ENCODE measurements at regions not wholly inside any gene's neighbourhood (a gene's known extent, or its start where the extent isn't known, plus 50 kb on each side); places are given as distances from the start of the nearest gene placed in this dataset.

DNA sequence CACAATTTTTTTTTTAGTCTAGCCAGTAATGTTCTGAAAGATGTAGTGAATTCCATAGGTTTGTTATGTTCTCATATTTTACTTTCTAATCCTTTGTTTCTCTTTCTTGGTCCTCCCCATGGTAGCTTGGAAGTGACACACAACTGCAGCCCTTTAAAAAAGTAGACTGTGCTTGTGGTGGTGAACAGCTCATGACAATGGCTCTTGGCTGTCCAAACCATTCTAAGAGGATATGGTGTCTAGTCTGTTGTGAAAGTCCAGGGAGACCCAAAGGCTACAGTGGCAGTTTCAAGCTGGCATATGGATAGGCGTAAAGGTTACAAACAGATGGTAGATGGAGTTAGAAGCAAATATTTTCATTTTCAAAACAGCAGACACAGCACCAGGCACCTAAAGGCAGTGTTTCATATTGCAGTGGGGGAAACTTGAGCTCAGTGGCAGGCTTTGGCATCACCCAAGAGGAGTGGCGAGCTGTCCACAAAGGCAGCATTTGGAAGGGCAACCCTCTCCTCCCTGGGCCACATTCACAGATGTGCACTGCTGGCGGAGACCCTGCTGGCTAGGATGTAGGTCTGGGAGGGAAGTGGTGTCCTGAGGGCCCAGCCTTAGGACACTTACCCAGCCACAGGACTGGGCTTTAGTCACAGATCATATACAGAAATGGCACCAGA, 102.1 kb downstream of the DYRK2 start:
- H3F3A ChIP-seq (ENCODE audit: control insufficient read depth, insufficient read depth) = no peaks in the 10 kb centered on the region
- TF ChIP-seq, protein P1, sequence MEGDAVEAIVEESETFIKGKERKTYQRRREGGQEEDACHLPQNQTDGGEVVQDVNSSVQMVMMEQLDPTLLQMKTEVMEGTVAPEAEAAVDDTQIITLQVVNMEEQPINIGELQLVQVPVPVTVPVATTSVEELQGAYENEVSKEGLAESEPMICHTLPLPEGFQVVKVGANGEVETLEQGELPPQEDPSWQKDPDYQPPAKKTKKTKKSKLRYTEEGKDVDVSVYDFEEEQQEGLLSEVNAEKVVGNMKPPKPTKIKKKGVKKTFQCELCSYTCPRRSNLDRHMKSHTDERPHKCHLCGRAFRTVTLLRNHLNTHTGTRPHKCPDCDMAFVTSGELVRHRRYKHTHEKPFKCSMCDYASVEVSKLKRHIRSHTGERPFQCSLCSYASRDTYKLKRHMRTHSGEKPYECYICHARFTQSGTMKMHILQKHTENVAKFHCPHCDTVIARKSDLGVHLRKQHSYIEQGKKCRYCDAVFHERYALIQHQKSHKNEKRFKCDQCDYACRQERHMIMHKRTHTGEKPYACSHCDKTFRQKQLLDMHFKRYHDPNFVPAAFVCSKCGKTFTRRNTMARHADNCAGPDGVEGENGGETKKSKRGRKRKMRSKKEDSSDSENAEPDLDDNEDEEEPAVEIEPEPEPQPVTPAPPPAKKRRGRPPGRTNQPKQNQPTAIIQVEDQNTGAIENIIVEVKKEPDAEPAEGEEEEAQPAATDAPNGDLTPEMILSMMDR (IDR thresholded peaks at IDR 0.05; ENCODE audit: low read depth, low read length, poor library complexity, severe bottlenecking) = no peak
- no peak for TF ChIP-seq EZH2phosphoT487 (IDR thresholded peaks at IDR 0.05; ENCODE audit: borderline replicate concordance, low read length)
- no peak overlapping the region for H3K4me2 ChIP-seq (ENCODE audit: low read length)
- no peaks in the 10 kb centered on the region for H4K20me1 ChIP-seq (ENCODE audit: control insufficient read depth, insufficient read depth, low read depth, low read length)
- no peaks in the 10 kb centered on the region for H3K36me3 ChIP-seq (ENCODE audit: control insufficient read depth, low read length)
- H3K4me1 ChIP-seq (ENCODE audit: control insufficient read depth, low read length) = peaks cover 7% of the 10 kb centered on the region
- no peaks in the 10 kb centered on the region for H3K9me3 ChIP-seq (ENCODE audit: control insufficient read depth, insufficient read depth, low read length)
- H3K27ac ChIP-seq (ENCODE audit: low read depth, low read length) = no peak overlapping the region
- H3K9me2 ChIP-seq (replicated peaks; ENCODE audit: control insufficient read depth, low read length) = no peaks in the 10 kb centered on the region
- no peaks in the 10 kb centered on the region for H3K79me2 ChIP-seq (ENCODE audit: control insufficient read depth, low read length)
- no peaks in the 10 kb centered on the region for H3K27me3 ChIP-seq (ENCODE audit: control insufficient read depth, low read length)
- no peak overlapping the region for H3K4me3 ChIP-seq (ENCODE audit: low read length)

DNA sequence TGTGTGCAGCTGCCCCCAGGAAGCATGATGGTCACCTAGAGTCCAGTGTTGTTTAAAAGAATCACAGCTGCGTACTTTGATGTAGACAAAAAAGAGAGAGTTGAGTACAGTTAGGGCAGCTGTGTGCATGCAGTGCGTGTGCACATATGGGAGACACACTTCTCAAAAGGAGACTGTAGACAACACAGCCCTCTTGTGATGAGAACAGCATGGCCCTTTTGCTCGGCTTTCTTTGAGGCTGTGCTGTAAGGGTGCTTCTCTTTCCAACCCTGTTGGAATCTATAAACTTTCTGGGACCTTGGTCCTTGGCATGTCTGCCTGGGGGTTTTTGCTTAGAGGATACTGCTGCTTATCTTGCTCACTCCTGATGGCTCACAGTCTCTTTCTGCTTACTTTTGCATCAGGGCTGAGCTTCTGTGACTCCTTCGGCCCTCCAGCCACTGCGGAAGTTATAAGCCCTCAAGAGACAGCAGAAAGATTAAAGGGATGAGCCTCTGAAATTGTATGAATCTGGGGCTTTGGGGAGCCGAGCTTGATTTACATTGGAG, 102.9 kb downstream of the DYRK2 start:
- Histone ChIP-seq H3K79me2 (ENCODE audit: control insufficient read depth, low read length) (no peaks in the 10 kb centered on the region), H3K27ac (ENCODE audit: low read depth, low read length) (no peak overlapping the region), H3K4me3 (ENCODE audit: low read length) (no peak overlapping the region), H3K4me2 (ENCODE audit: low read length) (no peak overlapping the region), H3F3A (ENCODE audit: control insufficient read depth, insufficient read depth) (no peaks in the 10 kb centered on the region), H4K20me1 (ENCODE audit: control insufficient read depth, insufficient read depth, low read depth, low read length) (no peaks in the 10 kb centered on the region), H3K4me1 (ENCODE audit: control insufficient read depth, low read length) (peaks cover 15% of the 10 kb centered on the region), H3K9me2 (replicated peaks; ENCODE audit: control insufficient read depth, low read length) (no peaks in the 10 kb centered on the region), H3K36me3 (ENCODE audit: control insufficient read depth, low read length) (no peaks in the 10 kb centered on the region), H3K27me3 (ENCODE audit: control insufficient read depth, low read length) (no peaks in the 10 kb centered on the region), H3K9me3 (ENCODE audit: control insufficient read depth, insufficient read depth, low read length) (no peaks in the 10 kb centered on the region)
- TF ChIP-seq, protein P1 (IDR thresholded peaks at IDR 0.05; ENCODE audit: low read depth, low read length, poor library complexity, severe bottlenecking) = no peak
- TF ChIP-seq EZH2phosphoT487 (IDR thresholded peaks at IDR 0.05; ENCODE audit: borderline replicate concordance, low read length) = no peak

DNA sequence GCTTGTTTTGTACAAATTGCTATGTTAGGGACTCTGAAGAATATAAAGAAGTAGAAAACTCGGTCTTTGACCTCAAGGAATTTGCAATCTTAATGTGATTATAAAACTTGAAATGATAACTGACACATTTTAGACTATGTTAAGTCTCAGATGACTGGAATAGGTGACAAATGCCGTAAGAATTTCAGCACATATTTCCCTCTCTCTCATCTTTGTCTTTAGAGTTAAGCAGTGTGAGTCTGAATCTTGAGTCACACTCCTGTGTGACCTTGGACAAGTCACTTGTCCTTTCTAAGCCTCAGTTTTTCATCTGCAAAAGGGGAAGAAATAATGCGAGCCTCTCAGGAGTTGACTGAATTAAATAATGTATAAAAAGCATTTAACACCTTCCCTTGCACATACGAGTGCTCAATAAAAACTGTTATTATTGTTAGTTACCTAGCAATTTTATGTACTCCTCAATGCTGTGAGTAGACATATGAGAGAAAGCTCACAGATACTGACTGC, 103.7 kb downstream of the DYRK2 start:
- no peaks in the 10 kb centered on the region for H4K20me1 ChIP-seq (ENCODE audit: control insufficient read depth, insufficient read depth, low read depth, low read length)
- H3K4me2 ChIP-seq (ENCODE audit: low read length) = no peak overlapping the region
- H3K27me3 ChIP-seq (ENCODE audit: control insufficient read depth, low read length) = no peaks in the 10 kb centered on the region
- H3K27ac ChIP-seq (ENCODE audit: low read depth, low read length) = no peak overlapping the region
- no peaks in the 10 kb centered on the region for H3K36me3 ChIP-seq (ENCODE audit: control insufficient read depth, low read length)
- H3K4me3 ChIP-seq (ENCODE audit: low read length) = no peak overlapping the region
- TF ChIP-seq, protein P1 (IDR thresholded peaks at IDR 0.05; ENCODE audit: low read depth, low read length, poor library complexity, severe bottlenecking) = no peak
- no peak for TF ChIP-seq EZH2phosphoT487 (IDR thresholded peaks at IDR 0.05; ENCODE audit: borderline replicate concordance, low read length)
- no peaks in the 10 kb centered on the region for H3K9me2 ChIP-seq (replicated peaks; ENCODE audit: control insufficient read depth, low read length)
- no peaks in the 10 kb centered on the region for H3F3A ChIP-seq (ENCODE audit: control insufficient read depth, insufficient read depth)
- no peaks in the 10 kb centered on the region for H3K9me3 ChIP-seq (ENCODE audit: control insufficient read depth, insufficient read depth, low read length)
- H3K79me2 ChIP-seq (ENCODE audit: control insufficient read depth, low read length) = no peaks in the 10 kb centered on the region
- H3K4me1 ChIP-seq (ENCODE audit: control insufficient read depth, low read length) = peaks cover 23% of the 10 kb centered on the region
